ENCODE measurements at regions not wholly inside any gene's neighbourhood (a gene's known extent, or its start where the extent isn't known, plus 50 kb on each side); places are given as distances from the start of the nearest gene placed in this dataset.

DNA sequence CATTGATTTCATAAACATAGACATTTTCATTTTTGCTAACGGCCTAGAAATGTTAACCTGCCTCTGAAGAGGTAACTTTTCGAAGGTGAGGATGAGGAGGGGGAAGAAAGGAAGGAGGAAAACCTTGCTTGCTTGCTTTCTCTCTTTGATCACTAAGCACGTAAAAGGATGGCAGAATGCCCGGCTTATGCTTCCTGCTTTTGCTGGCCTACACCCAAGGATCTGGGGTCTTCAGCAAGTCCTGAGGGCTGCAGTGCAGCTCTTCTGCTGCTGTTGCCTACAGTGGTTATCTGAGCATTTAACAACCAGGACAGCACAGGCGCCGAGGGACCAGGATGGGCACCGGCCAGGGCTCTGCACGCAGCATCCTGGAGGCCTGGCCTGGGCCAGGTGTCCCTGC is 150.8 kb upstream of the TAB2 start:
- TF ChIP-seq CTCF (IDR thresholded peaks at IDR 0.05) (no peak), EZH2 (IDR thresholded peaks at IDR 0.05) (no peak)
